Stimulated activated naive B cell treated with anti-CD40 and anti-IgM and Interleukin-4, amounts not matched to agents 10 μg/mL and 1 μg/mL and 100 μg/mL, for 72 hours (primary cell): ENCODE measurements at regions not wholly inside any gene's neighbourhood (a gene's known extent, or its start where the extent isn't known, plus 50 kb on each side); places are given as distances from the start of the nearest gene placed in this dataset.

Source experiments
- ATAC-seq, 2 donors: fragments of 150-1000 bp; cut with Tn5 transposase; replicated peaks; 2 replicates each; pipeline ENCODE4 v1.10.0; 2021; ENCODE audit warnings: moderate library complexity in 1 of 2
- DNase-seq: peaks from one replicate; pipeline ENCODE4 v3.0.0; 2021
- H3K27ac Mint-ChIP-seq: one replicate; pipeline ENCODE4 v1.8.0; 2022; ENCODE audit warnings: mild to moderate bottlenecking, mixed read lengths
- H3K27me3 Mint-ChIP-seq, 2 donors: one replicate each; pipeline ENCODE4 v1.8.0; 2022; ENCODE audit warnings: mixed read lengths in 2 of 2
- H3K36me3 Mint-ChIP-seq, 2 donors: one replicate each; pipeline ENCODE4 v1.8.0; 2022; ENCODE audit warnings: mixed read lengths in 2 of 2, mild to moderate bottlenecking in 1 of 2
- H3K4me1 Mint-ChIP-seq, 2 donors: one replicate each; pipeline ENCODE4 v1.8.0; 2022; ENCODE audit warnings: mixed read lengths in 2 of 2, mild to moderate bottlenecking in 1 of 2
- H3K4me3 Mint-ChIP-seq, 2 donors: one replicate each; pipeline ENCODE4 v1.8.0; 2022; ENCODE audit warnings: mild to moderate bottlenecking in 2 of 2, mixed read lengths in 2 of 2, moderate library complexity in 1 of 2
- H3K9me3 Mint-ChIP-seq, 2 donors: one replicate each; pipeline ENCODE4 v1.8.0; 2022; ENCODE audit warnings: mixed read lengths in 2 of 2, mild to moderate bottlenecking in 1 of 2

DNA sequence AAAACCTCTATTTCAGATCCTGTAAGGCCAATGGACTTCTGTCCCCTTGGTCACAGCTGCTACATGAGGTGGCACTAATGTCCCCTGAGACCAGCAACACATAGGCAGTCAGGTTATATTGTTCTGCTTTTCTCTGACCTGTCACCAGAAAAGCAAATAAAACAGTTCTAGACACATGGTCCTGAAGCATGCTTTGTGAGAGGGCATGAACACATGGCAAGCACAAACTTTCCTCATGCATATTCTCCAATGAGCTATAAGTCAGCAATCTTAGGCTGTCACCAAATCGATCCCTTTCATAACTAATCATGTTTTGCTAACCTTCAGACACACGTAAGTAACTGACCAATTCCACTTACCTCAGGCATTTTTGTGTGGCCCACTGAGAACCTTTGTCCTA, 225.4 kb upstream of the ZC3H12C start:
- peak; percentile 31 to 38 for ATAC-seq
- Mint-ChIP-seq H3K9me3 (peaks cover 3 to 7% of the 10 kb centered on the region in 2 donors), H3K4me3 (no peak overlapping the region), H3K27ac (peak overlapping the region; percentile 48), H3K36me3 (peaks cover 0 to 5% of the 10 kb centered on the region in 2 donors), H3K4me1 (peaks cover 37 to 68% of the 10 kb centered on the region in 2 donors), H3K27me3 (peaks cover 0 to 4% of the 10 kb centered on the region in 2 donors)
- DNase-seq: no peak

DNA sequence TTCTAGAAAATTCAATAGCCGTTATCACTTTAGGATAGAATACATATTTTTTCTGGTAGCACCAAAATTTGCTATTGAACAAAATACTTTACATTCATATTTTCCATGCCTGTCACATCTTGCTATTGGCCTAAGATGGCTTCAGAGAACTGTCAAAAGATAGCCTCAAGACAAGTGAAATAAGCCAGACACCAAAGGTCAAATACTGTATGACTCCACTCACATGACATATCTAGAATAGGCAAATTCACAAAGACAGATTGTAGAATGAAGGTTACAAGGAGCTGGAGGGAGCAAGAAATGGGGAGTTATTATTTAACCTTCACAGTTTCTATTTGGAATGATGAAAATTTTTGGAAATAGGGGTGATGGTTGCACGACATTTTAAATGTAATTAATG, 223.7 kb upstream of the ZC3H12C start:
- Mint-ChIP-seq H3K4me3 (no peak overlapping the region), H3K27me3 (peaks cover 0 to 9% of the 10 kb centered on the region in 2 donors), H3K36me3 (peaks cover 0 to 5% of the 10 kb centered on the region in 2 donors), H3K27ac (peak overlapping the region; percentile 68), H3K4me1 (peaks cover 33 to 57% of the 10 kb centered on the region in 2 donors), H3K9me3 (peaks cover 4 to 7% of the 10 kb centered on the region in 2 donors)
- DNase-seq: no peak
- ATAC-seq: peak; percentile 37 to 52

DNA sequence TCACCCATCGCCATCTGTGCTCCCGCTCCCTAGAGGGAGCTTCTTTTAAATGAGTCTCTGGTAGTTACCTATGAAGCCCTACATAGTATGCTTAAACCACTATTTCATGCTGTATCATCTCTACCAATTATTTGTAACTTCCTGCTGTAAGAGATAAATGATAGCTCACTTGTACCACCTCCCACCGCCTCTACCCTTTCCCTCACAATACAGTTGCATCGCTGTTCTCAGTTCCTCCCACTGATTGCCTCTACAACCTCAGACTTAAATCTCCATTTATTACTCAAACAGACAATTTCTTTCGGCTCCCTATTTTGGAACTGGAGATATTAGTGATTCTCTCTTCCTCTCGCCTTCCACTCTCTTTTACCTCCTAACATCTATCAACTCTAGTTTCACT, 222.9 kb upstream of the ZC3H12C start:
- H3K4me3 Mint-ChIP-seq: no peak overlapping the region
- H3K27ac Mint-ChIP-seq: no peak overlapping the region
- peaks cover 29 to 50% of the 10 kb centered on the region in 2 donors for H3K4me1 Mint-ChIP-seq
- H3K36me3 Mint-ChIP-seq: peaks cover 0 to 5% of the 10 kb centered on the region in 2 donors
- H3K27me3 Mint-ChIP-seq: peaks cover 0 to 9% of the 10 kb centered on the region in 2 donors
- DNase-seq (no peak), ATAC-seq (peak; percentile 37 to 44)
- H3K9me3 Mint-ChIP-seq: peaks cover 4 to 7% of the 10 kb centered on the region in 2 donors

DNA sequence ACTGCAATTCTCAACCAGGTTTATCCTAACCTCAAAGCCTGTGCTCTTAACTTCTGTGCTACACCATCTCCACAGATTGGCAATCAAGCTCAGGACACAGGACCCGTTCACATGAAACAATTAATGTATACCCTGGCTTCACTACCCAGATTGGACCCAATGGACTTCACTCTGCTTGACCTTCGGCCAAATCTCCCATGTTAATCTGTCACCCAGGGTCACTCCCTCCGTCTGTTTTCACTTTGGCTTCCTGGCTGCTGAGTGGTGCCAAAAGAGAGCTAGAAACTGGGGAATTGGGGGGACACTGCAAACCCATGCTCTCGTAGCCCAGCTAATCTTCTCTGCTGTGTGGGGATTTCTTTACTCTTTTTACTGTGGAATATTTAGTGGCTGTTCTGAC, 216.1 kb upstream of the ZC3H12C start:
- ATAC-seq: no peak
- Mint-ChIP-seq H3K36me3 (no peaks in the 10 kb centered on the region), H3K27ac (no peak overlapping the region)

DNA sequence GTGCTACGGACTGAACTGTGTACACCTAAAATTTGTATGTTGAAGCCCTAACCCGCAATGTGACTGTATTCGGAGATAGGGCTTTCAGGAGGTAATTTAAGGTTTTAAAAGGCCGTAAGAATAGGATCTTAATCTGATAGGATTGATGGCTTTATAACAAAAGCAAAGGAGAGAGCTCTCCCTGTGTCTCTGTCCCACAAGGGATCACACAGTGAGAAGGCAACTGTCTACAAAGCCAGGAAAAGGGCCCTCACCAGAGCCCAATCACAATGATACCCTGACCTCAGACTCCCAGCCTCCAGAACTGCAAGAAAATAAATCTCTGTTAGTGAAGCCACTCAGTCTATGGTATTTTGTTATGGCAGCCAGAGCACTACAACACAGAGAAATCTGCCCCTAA, 208.7 kb upstream of the ZC3H12C start:
- Mint-ChIP-seq H3K36me3 (no peaks in the 10 kb centered on the region), H3K27me3 (peaks cover 15 to 31% of the 10 kb centered on the region in 2 donors), H3K27ac (no peak overlapping the region), H3K9me3 (peaks cover 4 to 9% of the 10 kb centered on the region in 2 donors), H3K4me3 (no peak overlapping the region), H3K4me1 (no peaks in the 10 kb centered on the region)
- ATAC-seq: no peak
- DNase-seq: no peak

More for the DNA sequence above, 216.1 kb upstream of the ZC3H12C start:
- H3K9me3 Mint-ChIP-seq: peaks cover under 1 to 6% of the 10 kb centered on the region in 2 donors
- DNase-seq: no peak
- no peak overlapping the region for H3K4me3 Mint-ChIP-seq
- H3K4me1 Mint-ChIP-seq: no peaks in the 10 kb centered on the region
- peaks cover 4 to 7% of the 10 kb centered on the region in 2 donors for H3K27me3 Mint-ChIP-seq

DNA sequence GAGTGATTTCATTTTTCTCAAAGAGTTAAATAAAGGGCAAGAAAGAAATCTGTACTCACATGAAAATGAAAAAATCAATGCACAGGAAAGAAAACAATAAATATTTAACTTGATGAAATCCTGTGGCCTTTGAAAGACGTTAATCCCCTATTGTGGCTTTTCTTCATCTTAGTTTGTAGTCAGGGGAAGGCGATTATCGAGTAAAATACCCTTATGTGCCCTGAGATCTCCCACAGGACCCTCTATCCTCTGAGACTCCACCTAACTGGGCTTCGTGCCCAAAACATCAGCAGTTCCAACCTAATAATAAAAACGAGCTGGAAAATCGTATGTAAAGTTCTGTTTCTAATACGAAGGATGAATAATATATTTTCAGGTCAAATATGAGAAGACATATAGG, 208.2 kb upstream of the ZC3H12C start:
- H3K4me1 Mint-ChIP-seq: no peaks in the 10 kb centered on the region
- no peak overlapping the region for H3K4me3 Mint-ChIP-seq
- peaks cover 4 to 9% of the 10 kb centered on the region in 2 donors for H3K9me3 Mint-ChIP-seq
- H3K27me3 Mint-ChIP-seq: peaks cover 16 to 36% of the 10 kb centered on the region in 2 donors
- DNase-seq (no peak), ATAC-seq (no peak)
- H3K36me3 Mint-ChIP-seq: no peaks in the 10 kb centered on the region
- no peak overlapping the region for H3K27ac Mint-ChIP-seq

DNA sequence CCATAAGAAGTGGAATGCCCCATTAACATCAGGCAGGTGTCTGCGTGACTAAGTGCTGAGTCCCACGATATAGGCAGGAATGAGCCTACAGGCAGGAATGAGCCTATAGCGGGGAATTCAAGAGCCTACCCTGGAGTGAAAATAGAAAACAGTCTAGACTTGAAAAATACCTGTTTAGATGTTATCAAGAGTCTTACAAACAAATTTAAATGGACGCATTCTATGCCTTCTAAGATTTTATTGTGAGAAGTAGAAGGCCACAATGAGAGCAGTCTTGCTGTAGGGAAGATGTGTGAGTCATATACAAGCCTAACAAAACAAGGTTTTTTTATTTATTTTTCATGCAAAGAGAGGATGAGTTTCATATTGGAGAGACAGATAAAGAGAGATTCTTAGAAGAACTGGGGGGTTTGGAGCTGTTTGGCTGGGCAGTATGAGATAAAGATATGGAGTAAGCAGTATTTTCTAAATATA, 200.8 kb upstream of the ZC3H12C start:
- Mint-ChIP-seq H3K4me3 (no peak overlapping the region), H3K36me3 (no peaks in the 10 kb centered on the region)
- DNase-seq: no peak

DNA sequence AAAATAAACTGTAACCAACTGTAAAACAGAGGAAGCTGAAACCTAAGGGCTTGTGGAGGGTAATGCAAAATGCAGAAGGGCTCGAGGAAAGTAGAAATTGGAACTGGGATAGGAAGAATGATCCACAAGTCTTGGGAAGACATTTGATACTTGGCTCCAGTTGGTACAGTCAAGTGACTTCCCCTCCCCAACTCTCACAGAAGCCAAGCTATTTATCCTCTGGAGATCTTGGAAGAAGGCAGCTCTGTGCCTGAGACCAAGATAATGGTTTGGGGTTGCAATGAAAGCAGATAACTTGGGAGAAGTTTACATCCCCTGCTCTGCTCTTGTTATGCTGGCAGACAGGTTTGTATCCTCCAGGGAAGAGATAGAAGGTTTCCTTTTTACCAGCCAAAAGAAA, 198.9 kb upstream of the ZC3H12C start:
- Mint-ChIP-seq H3K9me3 (peaks cover 7 to 14% of the 10 kb centered on the region in 2 donors), H3K27me3 (peaks cover 18 to 29% of the 10 kb centered on the region in 2 donors), H3K36me3 (no peaks in the 10 kb centered on the region), H3K4me1 (no peaks in the 10 kb centered on the region), H3K27ac (no peak overlapping the region), H3K4me3 (no peak overlapping the region)
- no peak for DNase-seq
- no peak for ATAC-seq

More for the DNA sequence above, 200.8 kb upstream of the ZC3H12C start:
- no peak for ATAC-seq
- H3K27me3 Mint-ChIP-seq: peaks cover 18 to 39% of the 10 kb centered on the region in 2 donors
- no peaks in the 10 kb centered on the region for H3K9me3 Mint-ChIP-seq
- no peaks in the 10 kb centered on the region for H3K4me1 Mint-ChIP-seq
- H3K27ac Mint-ChIP-seq: no peak overlapping the region

DNA sequence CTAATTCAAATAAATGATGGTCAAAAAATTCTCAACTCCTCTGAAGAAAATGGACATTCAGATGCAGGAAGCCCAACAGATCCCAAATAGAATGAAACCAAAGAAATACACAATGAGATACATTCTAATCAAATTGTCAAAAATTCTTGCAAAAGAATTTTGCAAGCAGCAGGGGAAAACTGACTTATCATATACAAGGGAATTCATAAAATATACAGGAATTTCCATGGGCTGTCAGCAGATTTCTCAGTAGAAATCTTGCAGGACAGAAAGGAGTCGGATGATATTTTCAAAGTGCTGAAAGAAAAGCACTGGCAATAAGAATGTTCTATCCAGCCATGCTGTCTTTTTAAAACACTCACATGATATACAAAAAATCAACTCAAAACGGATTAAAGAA, 194.6 kb upstream of the ZC3H12C start:
- Mint-ChIP-seq H3K36me3 (no peaks in the 10 kb centered on the region), H3K27me3 (peaks cover 26 to 29% of the 10 kb centered on the region in 2 donors), H3K4me3 (no peak overlapping the region), H3K4me1 (no peaks in the 10 kb centered on the region), H3K9me3 (peaks cover 13 to 31% of the 10 kb centered on the region in 2 donors), H3K27ac (no peak overlapping the region)
- ATAC-seq (no peak), DNase-seq (no peak)

DNA sequence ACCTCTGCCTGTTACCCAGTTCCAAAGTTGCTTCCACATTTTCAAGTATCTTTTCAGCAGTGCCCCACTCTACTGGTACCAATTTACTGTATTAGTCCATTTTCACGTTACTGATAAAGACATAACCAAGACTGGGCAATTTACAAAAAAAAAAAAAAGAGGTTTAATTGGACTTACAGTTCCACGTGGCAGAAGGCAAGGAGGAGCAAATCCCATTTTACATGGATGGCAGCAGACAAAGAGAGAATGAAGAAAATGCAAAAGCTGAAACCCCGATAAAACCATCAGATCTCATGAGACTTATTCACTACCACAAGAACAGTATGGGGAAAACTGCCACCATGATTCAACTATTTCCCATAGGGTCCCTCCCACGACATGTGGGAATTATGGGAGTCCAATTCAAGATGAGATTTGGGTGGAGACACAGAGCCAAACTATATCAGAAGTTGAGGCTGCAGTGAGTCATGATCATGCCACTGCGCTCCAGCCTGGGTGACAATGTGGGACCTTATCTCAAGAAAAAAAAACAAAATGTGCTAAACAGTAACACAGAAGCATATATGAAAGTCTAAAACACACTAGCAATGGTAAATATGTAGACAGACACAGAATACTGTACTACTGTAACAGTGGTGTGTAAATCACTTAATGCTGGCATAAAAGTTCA, 190.3 kb upstream of the ZC3H12C start:
- no peak overlapping the region for H3K4me3 Mint-ChIP-seq
- H3K27ac Mint-ChIP-seq: no peak overlapping the region
- no peak for DNase-seq
- peaks cover 22 to 24% of the 10 kb centered on the region in 2 donors for H3K27me3 Mint-ChIP-seq
- no peaks in the 10 kb centered on the region for H3K36me3 Mint-ChIP-seq
- H3K9me3 Mint-ChIP-seq: peaks cover 13 to 30% of the 10 kb centered on the region in 2 donors
- no peaks in the 10 kb centered on the region for H3K4me1 Mint-ChIP-seq
- no peak for ATAC-seq

DNA sequence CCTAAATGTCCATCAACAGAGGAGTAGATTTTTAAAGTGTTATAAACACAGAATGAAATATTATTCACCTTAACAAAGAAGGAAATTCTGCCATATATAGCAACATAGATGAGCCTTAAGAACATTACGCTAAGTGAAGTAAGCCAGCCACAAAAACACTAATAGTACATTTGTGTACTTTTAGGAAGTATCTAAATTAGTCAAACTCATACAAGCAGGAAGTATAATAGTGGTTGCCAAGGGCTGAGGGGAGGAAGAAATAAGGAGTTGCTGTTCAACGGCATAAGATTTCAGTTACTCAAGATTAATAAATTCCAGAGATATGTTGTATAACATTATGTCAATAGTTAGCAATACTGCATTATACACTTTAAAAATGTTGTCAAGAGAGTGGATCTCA, 181.7 kb upstream of the ZC3H12C start:
- H3K4me3 Mint-ChIP-seq: no peak overlapping the region
- H3K27ac Mint-ChIP-seq: no peak overlapping the region
- no peaks in the 10 kb centered on the region for H3K36me3 Mint-ChIP-seq
- H3K9me3 Mint-ChIP-seq: peaks cover 0 to 7% of the 10 kb centered on the region in 2 donors
- peak; percentile 36 to 66 for ATAC-seq
- no peaks in the 10 kb centered on the region for H3K4me1 Mint-ChIP-seq
- no peak for DNase-seq
- H3K27me3 Mint-ChIP-seq: peaks cover 5 to 22% of the 10 kb centered on the region in 2 donors

DNA sequence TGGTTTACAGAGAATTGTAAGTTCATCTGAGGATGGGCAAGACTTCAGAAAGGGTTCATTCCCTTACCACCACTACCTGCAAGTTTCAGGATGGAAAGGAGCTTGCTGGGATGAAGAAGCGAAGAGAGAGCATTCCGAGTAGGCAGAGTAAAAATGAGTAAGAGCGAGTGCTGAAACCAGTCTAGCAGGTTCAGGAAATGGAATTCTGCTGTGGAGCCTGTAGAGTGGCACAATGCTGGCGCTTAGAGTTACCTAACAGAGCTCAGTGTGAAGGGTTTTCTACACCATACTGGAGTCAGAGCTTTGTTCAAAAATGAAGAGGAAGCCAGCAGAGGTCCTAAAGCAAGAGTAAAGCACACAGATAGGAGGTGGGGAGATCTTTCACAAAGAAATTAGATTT, 179.2 kb upstream of the ZC3H12C start:
- DNase-seq (no peak), ATAC-seq (no peak)
- Mint-ChIP-seq H3K27me3 (peaks cover 6 to 18% of the 10 kb centered on the region in 2 donors), H3K9me3 (peaks cover 2 to 7% of the 10 kb centered on the region in 2 donors), H3K27ac (no peak overlapping the region), H3K4me1 (no peaks in the 10 kb centered on the region), H3K4me3 (no peak overlapping the region), H3K36me3 (no peaks in the 10 kb centered on the region)

DNA sequence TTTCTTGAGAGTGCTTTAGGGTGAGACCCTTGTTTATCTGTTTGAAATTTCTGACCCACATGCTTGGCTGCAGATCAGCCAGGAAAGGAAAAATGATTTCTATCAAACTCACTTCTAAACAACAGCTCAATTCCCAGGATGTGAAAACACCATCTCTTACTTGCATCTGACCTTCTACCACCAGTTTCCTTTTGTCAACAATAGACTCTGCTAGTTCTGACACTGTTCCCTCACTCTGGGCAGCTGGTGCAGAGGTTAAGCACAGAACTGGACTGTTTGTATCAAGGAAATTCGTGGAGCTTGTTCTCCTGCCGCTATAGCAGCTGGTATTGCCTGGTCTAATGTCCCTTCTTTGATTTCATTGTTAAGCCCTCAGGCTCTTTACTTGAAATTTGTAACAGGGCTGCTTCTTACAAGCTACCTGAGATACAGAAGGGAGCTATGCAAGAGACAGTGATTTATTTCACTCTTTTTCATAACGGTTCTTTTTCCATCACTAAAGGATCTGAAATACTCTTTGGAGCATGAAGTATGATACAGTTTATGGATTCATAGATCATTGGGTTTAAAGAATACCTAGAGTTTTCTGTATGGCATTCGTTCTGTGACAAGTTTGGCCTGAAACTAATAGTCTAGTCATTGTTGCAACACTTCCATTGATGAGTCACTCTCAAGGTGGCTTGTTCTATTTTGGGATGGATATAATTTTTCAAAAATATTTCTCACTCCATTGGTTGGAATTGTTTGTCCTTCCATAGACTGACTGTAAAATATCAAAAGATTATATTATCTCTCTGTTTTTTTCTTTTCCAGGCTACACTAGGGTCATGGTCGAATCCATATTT, 178.2 kb upstream of the ZC3H12C start:
- no peak overlapping the region for H3K27ac Mint-ChIP-seq
- H3K4me1 Mint-ChIP-seq: no peaks in the 10 kb centered on the region
- peaks cover 7 to 10% of the 10 kb centered on the region in 2 donors for H3K9me3 Mint-ChIP-seq
- H3K36me3 Mint-ChIP-seq: no peaks in the 10 kb centered on the region
- no peak for DNase-seq
- peaks cover 6 to 14% of the 10 kb centered on the region in 2 donors for H3K27me3 Mint-ChIP-seq
- ATAC-seq: no peak
- H3K4me3 Mint-ChIP-seq: no peak overlapping the region

DNA sequence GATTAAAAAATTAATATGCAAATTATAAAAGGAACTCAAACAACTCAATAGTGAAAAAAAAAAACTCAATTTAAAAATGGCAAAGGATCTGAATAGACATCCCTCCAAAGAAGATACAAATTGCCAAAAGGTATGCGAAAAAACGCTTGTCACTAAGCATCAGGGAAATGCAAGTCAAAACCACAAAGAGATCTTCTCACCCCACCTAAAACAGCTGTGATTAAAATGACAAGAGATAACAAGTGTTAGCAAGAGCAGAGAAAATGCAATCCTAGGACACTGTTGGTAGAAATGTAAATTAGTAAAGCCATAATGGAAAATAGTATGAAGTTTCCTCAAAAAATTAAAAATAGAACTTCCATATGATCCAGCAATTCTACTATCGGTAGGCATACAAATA, 166.3 kb upstream of the ZC3H12C start:
- Mint-ChIP-seq H3K9me3 (peaks cover 4 to 10% of the 10 kb centered on the region in 2 donors), H3K27ac (no peak overlapping the region), H3K27me3 (peaks cover 28 to 44% of the 10 kb centered on the region in 2 donors), H3K4me3 (no peak overlapping the region), H3K36me3 (no peaks in the 10 kb centered on the region), H3K4me1 (no peaks in the 10 kb centered on the region)
- no peak for DNase-seq
- no peak for ATAC-seq
